NCI-H510A treated with DMSO at 0.1 percent for 48 hours (cell line): ENCODE measurements at regions not wholly inside any gene's neighbourhood (a gene's known extent, or its start where the extent isn't known, plus 50 kb on each side); places are given as distances from the start of the nearest gene placed in this dataset.

ENCODE experiments used
- DNase-seq: peaks from one replicate; lab custom pipeline; 2025; lab: John Stamatoyannopoulos, UW

DNA sequence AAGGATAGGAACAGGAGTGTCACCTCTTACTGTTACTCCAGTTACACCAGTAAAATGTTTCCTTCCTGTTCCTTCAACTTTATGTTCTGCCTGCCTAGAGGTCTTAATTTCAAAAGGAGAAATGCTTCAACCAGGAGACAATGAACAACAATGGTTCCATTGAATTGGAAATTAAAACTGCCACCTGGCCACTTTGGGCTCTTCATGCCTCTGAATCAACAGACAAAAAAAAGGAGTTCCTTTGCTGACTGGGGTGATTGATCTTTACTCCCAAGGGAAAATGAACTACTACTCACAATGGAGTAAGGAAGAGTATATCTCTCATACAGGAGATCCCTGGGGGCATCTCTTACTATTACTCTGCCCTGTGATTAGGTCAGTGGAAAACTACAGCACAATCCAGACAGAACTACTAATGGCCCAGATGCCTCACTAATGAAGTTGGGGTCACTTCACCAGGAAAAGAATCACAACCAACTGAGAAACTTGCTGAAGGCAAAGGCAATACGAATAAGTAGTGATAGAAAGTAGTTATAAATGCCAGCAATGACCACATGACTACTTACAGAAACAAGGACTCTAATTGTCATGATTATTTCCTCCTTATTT, 76.6 kb upstream of the PRDX6 start:
- no peak for DNase-seq

DNA sequence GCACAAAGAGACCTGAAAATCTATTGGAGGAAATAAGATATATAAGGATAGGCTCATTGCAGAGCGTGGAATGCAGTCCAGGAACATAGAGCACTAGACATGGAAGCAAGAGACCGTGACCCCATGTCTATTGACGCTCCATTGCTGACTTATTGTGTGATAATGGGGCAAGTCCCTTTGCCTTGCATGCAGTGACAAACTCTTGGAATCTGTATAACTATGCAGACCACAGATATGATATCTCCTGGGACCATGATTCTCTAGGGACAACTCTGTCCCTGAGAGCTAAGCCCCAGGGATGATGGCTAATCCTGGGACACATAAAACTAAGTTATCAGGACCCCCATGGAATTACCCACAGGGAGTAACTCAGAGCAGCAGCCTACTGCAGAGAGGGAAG, 73.1 kb upstream of the PRDX6 start:
- DNase-seq: no peak

DNA sequence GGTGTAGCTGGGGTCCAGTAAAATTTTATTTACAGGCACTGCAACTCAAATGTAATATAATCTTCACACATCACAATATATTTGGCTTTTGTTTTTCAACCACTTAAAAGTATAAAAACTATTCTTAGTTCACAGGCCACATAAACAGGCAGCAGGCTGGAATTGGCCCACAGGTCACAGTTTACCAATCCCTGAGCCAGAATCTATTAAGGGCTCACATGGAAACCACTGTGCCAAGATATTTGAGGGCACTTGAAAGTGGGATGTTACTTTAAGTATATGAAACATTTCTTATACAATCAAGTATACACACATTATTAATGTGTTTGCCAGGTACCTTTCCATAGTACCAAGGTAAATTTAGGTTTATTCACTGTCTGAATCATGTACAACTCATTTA, 71.9 kb upstream of the PRDX6 start:
- DNase-seq: no peak

DNA sequence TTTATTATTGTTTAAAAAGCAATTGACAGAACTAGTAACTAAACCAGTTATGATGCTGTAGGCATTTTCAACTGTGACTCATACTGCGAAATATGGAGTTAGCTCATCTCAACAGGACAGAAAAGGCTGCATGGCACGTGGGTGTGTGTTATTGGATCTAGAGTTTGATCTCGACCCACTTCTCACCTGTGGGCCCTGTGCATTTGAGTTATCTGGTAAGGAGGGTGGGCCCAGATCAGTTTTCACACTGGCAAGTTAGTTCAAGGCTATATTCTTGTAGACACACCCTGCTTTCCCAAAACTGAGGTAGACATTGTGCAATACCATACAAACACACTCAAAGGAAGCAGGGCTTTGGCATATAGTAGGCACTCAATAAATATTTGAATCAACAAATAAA, 71.3 kb upstream of the PRDX6 start:
- DNase-seq: no peak

DNA sequence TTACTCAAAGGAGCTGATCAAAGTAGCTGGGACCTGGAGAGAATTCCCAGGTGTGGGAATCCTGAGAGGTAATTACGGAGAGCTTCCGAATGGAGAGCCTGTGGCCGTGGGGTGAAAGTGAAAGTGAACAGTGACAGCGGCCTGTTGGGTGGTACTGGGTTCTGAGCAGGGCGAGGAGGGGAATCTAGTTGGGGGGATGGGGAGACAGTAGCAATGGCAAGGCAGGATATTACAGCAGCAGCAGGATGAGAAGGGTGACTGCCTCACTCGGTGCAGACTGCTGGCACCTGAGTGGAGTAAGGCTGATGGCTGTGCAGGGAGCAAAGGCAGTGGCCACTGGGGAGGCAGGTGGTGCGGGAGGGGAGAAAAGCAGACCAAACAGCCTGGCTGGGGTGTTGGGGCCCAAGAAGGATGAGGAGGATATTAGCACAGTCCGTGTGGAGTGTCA, 70.3 kb upstream of the PRDX6 start:
- no peak for DNase-seq

DNA sequence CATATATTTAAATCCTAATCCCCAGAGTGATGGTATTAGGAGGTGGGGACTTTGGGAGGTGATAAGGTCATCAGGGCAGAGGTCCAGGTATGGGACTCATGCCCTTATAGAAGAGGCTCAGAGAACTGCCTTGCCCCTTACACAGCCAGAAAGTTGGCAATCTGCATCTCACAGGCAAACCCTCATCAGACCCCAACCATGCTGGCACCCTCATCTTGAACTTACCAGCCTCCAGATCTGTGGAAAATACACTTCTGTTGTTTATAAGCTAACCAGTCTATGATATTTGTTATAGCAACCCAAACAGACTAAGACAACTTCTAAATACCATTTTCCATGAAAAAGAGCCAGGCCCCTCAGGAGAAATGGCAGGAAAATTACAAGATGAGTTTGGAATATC, 69.3 kb upstream of the PRDX6 start:
- no peak for DNase-seq

DNA sequence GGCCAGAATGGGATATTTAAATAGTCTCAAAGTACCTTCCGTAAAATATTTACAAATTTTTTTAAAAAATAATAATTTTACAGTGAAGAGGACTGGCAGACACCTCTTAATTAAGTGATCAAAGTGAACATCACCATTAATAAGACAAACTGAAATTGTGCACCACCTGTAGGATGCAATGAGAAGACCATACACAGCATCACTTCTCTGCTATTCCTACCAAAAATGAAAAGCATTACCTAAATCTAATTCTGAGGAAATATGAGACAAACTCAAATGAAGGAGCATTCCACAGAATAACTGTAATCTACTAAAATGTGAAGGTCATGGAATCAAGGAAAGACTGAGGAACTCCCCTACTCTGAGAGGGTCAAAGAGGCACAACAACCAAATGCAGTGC, 68.2 kb upstream of the PRDX6 start:
- DNase-seq: no peak

DNA sequence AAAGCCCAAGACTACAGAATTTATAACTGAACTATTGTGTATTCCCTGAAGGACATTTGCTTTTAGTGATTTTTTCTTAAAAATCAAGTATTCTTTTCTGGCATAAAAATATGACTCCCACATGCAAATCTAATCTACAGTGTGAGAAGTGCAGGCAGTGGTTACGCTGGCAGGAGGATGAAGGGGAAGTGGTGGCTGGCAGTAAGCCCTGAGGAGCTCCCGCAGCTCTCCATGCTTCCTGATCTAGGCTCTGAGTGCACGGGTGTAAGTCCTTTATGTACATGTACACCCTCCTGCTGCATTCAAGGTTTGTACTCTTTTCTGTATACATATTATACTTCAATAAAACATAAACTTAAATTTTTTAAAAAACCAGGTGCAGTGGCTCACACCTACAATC, 67.5 kb upstream of the PRDX6 start:
- DNase-seq: no peak

DNA sequence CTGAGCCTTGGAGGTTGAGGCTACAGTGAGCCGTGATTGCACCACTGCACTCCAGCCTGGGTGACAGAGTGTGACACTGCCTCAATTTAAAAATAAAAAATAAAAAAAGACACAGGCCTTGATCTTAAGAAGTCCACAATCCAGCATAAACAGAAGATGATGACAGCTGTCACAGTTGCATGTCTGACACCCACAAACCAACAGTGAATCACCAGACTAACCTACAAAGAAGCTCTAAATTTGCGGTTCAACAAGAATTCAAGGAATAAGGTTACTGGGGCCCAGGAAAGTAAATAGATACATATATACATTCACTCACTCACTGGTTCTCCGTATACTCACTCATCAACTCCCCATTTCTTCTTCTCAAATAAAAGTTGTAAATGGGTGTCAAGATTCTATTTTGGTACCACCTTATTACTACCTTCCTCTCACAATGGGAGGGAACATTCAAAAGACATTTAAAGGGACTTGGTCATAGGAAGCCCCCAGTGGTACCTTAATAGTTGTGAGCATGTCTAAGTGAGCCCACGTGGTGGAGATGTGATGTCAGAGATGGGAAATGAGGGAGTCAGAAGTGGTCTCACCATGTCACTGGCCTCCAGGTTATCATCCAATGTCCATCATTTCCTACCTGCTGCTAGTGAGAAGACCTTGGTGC, 66.9 kb upstream of the PRDX6 start:
- DNase-seq: no peak

DNA sequence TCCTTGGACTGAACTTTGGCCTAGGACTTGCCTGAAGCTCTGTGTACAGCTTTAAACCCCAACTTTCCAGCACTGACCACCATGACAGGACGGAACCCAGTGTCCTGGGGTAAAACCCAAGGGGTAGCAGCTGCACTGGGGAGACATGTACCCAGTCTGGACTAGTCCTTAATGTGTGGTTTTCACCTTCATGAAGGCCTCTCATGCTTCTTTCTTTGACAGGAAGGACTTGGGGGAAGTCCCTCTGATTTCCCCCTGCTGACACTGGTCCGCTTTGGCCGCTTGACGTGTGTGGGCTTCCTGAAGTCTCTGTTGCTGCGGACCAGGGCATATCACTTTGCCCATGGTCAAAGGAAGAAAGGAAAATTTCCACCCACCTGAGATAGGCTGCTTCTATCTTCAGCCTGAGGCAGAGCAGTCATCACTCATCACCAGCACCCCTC, 66.3 kb upstream of the PRDX6 start:
- no peak for DNase-seq

DNA sequence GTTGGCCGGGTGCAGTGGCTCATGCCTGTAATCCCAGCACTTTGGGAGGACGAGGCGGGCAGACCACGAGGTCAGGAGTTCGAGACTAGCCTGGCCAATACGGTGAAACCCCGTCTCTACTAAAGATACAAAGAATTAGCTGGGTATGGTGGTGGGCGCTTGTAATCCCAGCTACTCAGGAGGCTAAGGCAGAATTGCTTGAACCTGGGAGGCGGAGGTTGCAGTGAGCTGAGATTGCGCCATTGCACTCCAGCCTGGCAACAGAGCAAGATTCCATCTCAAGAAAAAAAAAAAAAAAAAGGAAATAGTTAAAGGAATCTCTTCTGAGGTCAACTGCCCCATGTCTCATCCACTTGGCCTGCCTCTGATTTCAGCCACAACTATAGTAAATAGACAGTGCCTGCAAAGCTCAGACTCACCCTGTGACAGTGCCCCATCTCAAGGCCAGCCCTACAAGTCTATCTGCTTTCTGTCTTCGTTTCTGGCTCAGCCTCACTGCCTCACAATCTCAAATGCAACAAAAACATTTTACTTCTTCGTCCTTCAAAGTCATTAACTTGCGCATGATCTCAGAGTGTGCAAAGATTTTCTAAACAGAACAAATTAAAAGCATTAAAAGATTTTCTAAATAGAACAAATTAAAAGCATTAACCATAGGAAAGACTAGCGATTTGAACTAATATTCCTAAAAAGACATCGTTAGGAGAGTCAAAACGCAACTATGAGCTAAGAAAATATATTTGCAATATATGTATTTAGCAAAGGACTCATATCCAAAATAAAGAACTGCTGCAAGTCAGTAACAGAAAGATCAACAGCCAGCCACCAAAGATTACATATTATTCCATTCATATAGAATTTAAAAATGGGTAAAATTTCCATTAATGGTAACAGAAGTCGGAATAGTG, 65.0 kb upstream of the PRDX6 start:
- no peak for DNase-seq

DNA sequence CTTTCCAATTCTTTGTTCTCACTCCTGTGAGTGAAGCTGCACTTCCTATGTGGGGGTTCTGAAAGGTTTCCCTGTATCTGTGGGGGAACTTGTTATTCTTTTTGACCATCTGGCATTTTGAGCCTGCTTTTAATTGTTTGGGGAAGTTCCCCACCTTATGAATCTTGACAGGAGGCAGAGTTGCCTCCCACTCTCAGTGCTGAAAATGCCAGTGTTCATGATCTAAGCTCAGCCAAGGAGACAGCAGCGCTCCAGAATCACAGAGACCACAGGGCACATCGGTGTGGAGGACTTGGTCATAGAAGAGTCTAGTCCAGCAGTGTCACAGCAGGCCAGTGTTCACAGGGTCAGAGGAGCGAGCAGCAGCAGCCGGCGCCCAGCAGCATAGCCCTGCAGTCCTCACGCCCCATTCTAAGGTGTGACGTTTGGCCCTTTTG, 63.8 kb upstream of the PRDX6 start:
- DNase-seq: no peak

DNA sequence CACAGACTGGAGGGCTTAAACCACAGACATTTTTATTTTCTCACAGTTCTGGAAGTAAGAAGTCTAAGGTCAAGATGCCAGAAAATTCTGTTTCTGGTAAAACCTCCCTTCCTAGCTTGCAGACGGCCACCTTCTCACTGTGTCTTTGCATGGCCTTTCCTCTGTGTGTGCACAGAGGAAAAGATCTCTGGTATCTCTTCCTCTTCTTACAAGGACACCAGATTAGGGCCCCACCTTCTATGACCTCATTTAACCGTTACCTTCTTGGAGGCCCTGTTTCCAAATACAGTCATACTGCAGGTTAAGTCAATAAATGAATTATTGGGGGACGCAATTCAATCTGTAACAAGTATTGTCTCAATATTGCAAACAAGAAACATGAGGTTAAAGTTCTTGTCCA, 63.0 kb upstream of the PRDX6 start:
- DNase-seq: no peak

DNA sequence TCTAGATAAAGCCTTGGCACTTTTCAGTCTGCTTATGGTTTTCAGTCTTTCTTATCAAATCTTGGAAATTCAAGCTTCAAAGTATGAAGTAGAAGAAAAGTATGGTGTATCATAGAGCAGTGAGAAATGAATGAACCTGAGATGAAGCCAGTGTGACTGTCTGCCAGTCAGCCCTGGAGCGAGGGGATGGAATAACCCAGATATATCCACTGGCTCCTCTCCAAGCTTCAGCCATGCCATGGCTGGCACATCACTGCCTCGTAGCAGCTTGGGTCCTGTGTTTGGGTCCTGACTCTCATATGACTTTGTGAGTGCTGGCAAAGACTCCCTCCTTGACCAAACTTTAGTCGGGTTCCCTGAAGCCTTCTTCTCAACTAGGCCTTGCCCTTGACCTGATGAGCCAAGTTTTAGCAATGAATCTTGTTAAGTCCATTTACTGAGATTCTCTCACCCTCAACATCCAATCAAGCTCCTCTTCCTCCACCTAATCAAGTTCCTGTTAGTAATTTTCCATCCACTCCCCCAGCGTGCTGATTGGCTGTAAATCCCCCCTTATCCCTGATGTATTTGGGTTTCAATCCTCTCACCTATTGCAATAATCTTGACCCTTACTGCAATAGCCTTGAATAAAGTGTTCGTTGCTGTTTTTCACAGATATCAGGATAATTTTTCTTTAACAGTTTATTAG, 62.5 kb upstream of the PRDX6 start:
- no peak for DNase-seq

DNA sequence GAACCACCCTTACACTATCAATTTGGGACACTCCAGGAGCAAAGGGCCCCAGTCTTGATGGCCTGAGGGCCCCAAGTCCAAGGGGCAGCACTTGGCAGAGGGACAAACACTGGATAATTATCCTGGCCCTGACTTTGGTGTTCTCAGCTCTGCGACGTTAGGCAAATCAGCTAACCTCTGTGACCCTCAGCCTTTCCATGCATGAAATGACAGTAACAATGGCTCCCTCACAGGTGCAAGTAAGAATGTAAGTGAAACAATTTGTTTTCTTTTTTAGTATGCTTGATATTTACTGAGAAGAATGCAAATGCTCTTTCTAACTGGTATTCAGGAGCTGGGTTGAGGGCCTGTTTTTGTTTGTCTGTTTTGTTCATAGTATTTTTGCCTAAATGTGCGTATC, 61.6 kb upstream of the PRDX6 start:
- DNase-seq: no peak

DNA sequence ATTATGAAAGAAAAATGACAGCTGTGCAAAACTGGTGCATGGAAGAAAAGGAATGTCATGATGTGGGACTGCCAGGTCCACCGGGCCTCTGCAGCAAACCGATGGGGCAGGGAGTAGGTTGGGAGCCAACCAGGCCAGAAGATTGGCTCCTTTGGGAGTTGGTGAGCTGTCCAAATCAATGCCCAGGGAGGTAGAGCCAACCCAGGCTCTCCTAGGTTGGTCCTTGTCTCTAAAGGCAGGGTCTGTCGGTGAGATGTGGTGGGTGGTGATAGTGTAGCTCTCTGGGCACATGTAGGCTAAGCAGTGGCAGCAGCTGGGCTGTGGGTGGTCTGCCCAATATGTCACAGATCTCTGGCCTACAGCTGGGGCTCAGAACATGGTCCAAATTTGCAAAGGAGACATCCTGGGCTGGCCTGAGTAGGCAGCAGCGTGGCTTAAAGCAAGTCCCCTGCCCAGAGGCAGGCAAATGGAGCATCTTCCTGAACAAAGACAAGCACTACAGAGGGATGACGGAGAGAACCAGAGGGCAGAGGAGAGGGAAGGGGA, 61.2 kb upstream of the PRDX6 start:
- DNase-seq: no peak

DNA sequence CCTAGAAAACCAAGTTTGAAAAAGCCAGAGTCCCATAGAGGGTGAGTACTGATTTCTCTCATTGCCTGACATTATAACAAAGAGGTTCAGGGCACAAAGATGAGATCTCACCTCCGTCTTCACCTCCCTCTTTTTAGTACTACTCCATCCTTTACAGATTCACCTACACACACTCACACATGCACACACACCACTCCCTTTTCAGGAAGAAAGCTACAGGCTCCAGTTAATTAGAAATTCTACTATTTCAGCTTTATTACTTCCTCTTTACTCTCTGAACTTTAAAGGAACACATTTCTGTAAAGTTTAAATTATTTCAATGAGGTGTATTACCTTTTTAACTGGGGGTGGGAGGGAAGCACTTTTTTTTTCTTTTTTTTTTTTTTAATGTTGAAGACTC, 59.6 kb upstream of the PRDX6 start:
- DNase-seq: no peak

DNA sequence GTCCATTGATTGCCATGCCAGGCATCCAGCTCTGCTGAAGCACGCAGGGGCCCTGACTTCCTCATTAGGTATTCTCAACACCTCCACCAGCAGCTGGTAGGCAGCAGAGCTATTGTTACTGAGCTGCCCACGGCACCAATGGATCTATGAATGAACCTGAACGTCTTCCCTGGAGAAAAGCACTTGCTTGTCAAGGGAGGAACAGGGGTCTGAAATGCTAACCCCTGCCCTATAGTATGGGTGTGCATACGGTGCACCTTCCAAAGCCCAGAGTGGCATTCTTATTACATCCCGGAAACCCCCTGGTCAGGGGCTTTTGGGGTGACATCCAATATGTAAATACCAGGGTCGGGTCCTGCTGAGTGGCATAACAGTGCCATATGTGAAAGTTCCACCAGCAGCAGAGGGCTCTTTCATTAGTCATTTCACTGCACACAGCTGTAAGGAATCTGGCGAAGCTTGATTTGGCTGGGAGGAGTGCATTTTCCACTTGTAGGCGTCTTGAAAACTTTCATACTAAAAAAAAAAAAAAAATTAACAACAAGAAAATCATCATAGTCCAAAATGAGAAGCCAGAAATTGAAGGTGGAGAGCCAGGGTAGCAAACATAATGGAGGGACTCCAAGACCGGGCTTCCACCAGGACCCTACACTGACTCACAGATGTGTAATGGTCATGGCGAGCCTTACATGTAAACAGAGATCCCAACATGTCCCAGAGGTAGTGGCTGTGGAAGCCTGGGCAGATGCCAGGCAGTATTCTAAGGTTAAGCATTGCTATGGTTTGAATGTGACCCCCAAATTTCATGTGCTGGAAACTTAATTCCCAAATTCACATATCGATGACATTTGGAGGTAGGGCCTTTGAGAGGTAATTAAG, 58.8 kb upstream of the PRDX6 start:
- no peak for DNase-seq

DNA sequence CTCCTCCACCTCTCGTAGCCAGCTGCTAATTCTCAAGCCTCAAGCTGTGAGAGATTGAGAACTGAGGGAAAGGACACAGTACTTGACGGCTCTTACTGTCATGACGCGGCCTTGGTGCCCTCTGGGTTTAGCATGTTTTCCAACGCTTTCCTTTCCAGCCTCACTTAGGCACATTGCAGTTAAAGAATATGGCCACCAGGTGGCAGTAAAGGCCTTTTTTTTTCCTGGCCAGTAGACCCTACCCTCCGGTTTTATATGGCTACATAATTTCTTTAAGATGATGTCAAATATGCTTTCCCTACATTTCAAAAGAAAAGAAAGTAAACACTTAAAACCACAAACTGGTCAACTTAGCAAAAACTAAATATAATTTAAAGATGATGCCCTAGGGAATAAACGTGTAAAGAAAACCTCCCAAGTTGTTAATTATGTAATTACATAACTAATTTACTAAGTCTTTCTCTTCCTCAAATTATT, 56.8 kb upstream of the PRDX6 start:
- DNase-seq: peak; percentile 61

DNA sequence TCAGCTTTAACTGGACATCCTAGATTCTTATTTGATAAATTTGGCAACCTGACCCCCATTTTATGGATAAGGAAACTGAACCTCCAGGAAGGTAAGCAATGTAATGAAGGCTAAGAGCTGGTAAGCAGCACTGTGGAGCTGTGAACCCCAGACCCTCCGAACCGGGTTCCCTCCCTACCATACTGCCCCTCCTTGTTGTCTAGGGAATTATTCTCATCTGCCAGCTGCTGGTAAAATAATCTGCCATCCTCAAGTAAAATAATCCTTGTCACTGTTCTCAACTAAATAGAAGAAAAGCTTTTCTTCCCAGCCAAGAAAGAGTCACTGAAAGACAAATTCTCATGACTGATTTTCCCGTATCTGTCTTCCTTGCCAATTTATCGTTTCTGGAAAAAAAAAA, 55.8 kb upstream of the PRDX6 start:
- no peak for DNase-seq

DNA sequence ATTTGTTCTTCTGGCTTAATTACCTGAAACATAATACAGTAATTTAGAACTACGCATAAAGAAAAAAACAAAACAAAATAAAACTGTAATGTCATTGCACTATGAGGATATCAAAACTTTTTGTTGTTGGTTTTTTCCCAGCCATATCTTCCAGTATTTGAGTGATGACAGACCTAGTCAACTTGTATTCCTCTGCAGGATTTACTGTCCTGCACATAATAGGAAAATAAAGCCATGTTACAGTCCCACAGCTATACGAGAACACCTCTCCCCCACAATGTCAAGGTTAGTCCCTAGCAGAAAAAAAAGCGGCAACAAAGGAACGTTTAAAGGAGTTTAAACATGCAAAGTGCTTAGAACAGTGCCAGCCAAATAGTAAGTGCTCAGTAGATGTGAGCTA, 55.3 kb upstream of the PRDX6 start:
- no peak for DNase-seq
